CD4-positive, alpha-beta T cell (primary cell): ENCODE measurements at regions not wholly inside any gene's neighbourhood (a gene's known extent, or its start where the extent isn't known, plus 50 kb on each side); places are given as distances from the start of the nearest gene placed in this dataset.
A peak's percentile ranks its signal among the peaks of the same experiment; 100 is the strongest.

Source experiments
- ATAC-seq: fragments of 200-7000 bp; cut with Tn5 transposase; one replicate; pipeline ENCODE4 v1.10.0; 2022; ENCODE audit warnings: mild to moderate bottlenecking; ENCODE audit not compliant: poor library complexity
- CTCF ChIA-PET: fragments of 350-600 bp; sonication (Branson Sonifier 250); formaldehyde crosslinking; loops from one replicate; lab custom pipeline; 2021; ENCODE audit warnings: antibody characterized with exemption, inconsistent platforms; lab: Charles Lee
- POLR2A ChIA-PET: fragments of 350-600 bp; sonication (Branson Sonifier 250); formaldehyde crosslinking; loops from one replicate; lab custom pipeline; 2021; ENCODE audit warnings: antibody characterized with exemption, inconsistent platforms; lab: Charles Lee
- DNase-seq, 14 experiments: peaks; one replicate each; pipeline ENCODE4 v3.0.0-alpha.2; 2013 to 2020; ENCODE audit warnings: mixed read lengths in 2 of 14
- H3K27ac ChIP-seq, 2 donors: one replicate each; pipeline versions ENCODE4 v1.5.1 to v1.7.0; 2013; ENCODE audit warnings: low read length in 2 of 2, low read depth in 1 of 2, mild to moderate bottlenecking in 1 of 2
- H3K27me3 ChIP-seq, 2 experiments: 1 replicate in 1 of 2; 2 replicates in 1 of 2; pipeline versions ENCODE4 v1.6.1 to v1.7.0; 2013; ENCODE audit warnings: low read length in 2 of 2, control low read depth in 1 of 2, mild to moderate bottlenecking in 1 of 2, moderate library complexity in 1 of 2; ENCODE audit not compliant: insufficient read depth in 2 of 2, control insufficient read depth in 1 of 2
- H3K36me3 ChIP-seq: one replicate; pipeline ENCODE4 v1.6.1; 2013; ENCODE audit warnings: low read length, control low read depth; ENCODE audit not compliant: insufficient read depth
- H3K4me1 ChIP-seq: one replicate; pipeline ENCODE4 v1.6.1; 2013; ENCODE audit warnings: low read length, control low read depth; ENCODE audit not compliant: insufficient read depth
- H3K4me3 ChIP-seq: one replicate; pipeline ENCODE4 v1.5.1; 2013; ENCODE audit warnings: mild to moderate bottlenecking, low read length, moderate library complexity
- H3K9me3 ChIP-seq, 2 experiments: 1 replicate in 1 of 2; 2 replicates in 1 of 2; pipeline versions ENCODE4 v1.6.1 to v1.7.0; 2013; ENCODE audit warnings: low read length in 2 of 2, mild to moderate bottlenecking in 2 of 2, control low read depth in 1 of 2, moderate library complexity in 1 of 2; ENCODE audit not compliant: control insufficient read depth in 1 of 2, insufficient read depth in 1 of 2
- H3K27ac Mint-ChIP-seq: one replicate; pipeline ENCODE4 v1.8.0; 2020; ENCODE audit warnings: mixed read lengths
- H3K27me3 Mint-ChIP-seq: one replicate; pipeline ENCODE4 v1.8.0; 2021; ENCODE audit warnings: mixed read lengths
- H3K36me3 Mint-ChIP-seq: one replicate; pipeline ENCODE4 v1.8.0; 2021; ENCODE audit warnings: low read depth, mixed read lengths
- H3K4me1 Mint-ChIP-seq: one replicate; pipeline ENCODE4 v1.8.0; 2021; ENCODE audit warnings: low read depth, mixed read lengths
- H3K4me3 Mint-ChIP-seq: one replicate; pipeline ENCODE4 v1.8.0; 2020; ENCODE audit warnings: mild to moderate bottlenecking, mixed read lengths
- H3K9me3 Mint-ChIP-seq: one replicate; pipeline ENCODE4 v1.8.0; 2020; ENCODE audit warnings: mixed read lengths
- CTCF ChIP-seq: fragments of 200-600 bp; IDR thresholded peaks from one replicate; pipeline ENCODE4 v1.8.0; 2022; ENCODE audit warnings: antibody characterized with exemption, mild to moderate bottlenecking
- intact Hi-C, 2 experiments: fragments of 100-400 bp; cut with DNase I in 1 of 2; cut with micrococcal nuclease in 1 of 2; formaldehyde crosslinking; loops; one replicate each; pipeline versions ENCODE4 v1.15.1 to v1.9.0; 2023 to 2025; cut with DNase I, micrococcal nuclease

GRCh38 chr1:199010492-199010891, 371.7 kb downstream of the PTPRC start:
- no peaks in the 10 kb centered on the region for H3K9me3 ChIP-seq
- no peak overlapping the region for H3K27ac ChIP-seq
- intact Hi-C loops, result no loop called here
- peaks cover 8% of the 10 kb centered on the region for H3K4me1 ChIP-seq
- ChIA-PET CTCF (interaction anchor here (0.7 kb wide), 2 partner anchors 16 to 1141 kb away, joined by 3 read pairs; no protein-coding TSS in a partner anchor), POLR2A (no interaction called here)
- peak in 4 of 14 experiments; percentile 3 to 41 (median 15) for DNase-seq
- Mint-ChIP-seq H3K4me1 (peaks cover 33% of the 10 kb centered on the region), H3K9me3 (no peaks in the 10 kb centered on the region), H3K27ac (no peak overlapping the region), H3K4me3 (no peak overlapping the region), H3K27me3 (no peaks in the 10 kb centered on the region), H3K36me3 (no peaks in the 10 kb centered on the region)
- TF ChIP-seq CTCF, result no peak
- H3K36me3 ChIP-seq, result no peaks in the 10 kb centered on the region
- no peak overlapping the region for H3K4me3 ChIP-seq
- H3K27me3 ChIP-seq, result no peaks in the 10 kb centered on the region
- no peak for ATAC-seq

GRCh38 chr1:199010933-199011332, 372.1 kb downstream of the PTPRC start:
- H3K27me3 Mint-ChIP-seq, result no peaks in the 10 kb centered on the region
- Histone ChIP-seq H3K27me3 (no peaks in the 10 kb centered on the region), H3K4me3 (no peak overlapping the region), H3K27ac (no peak overlapping the region), H3K9me3 (no peaks in the 10 kb centered on the region), H3K36me3 (no peaks in the 10 kb centered on the region), H3K4me1 (peaks cover 8% of the 10 kb centered on the region)
- no peak for TF ChIP-seq CTCF
- no peak for ATAC-seq
- intact Hi-C loops, result no loop called here
- H3K27ac Mint-ChIP-seq, result no peak overlapping the region
- H3K4me1 Mint-ChIP-seq, result peaks cover 33% of the 10 kb centered on the region
- CTCF ChIA-PET, result interaction anchor here (0.7 kb wide), 2 partner anchors 16 to 1142 kb away, joined by 3 read pairs; no protein-coding TSS in a partner anchor
- POLR2A ChIA-PET, result no interaction called here
- no peaks in the 10 kb centered on the region for H3K36me3 Mint-ChIP-seq
- H3K4me3 Mint-ChIP-seq, result no peak overlapping the region
- H3K9me3 Mint-ChIP-seq, result no peaks in the 10 kb centered on the region
- no peak for DNase-seq

- intact Hi-C loops, result no loop called here
- Mint-ChIP-seq H3K27ac (no peak overlapping the region), H3K4me3 (no peak overlapping the region), H3K9me3 (no peaks in the 10 kb centered on the region), H3K36me3 (no peaks in the 10 kb centered on the region), H3K4me1 (peaks cover 12% of the 10 kb centered on the region), H3K27me3 (no peaks in the 10 kb centered on the region)
- Histone ChIP-seq H3K4me1 (no peaks in the 10 kb centered on the region), H3K36me3 (no peaks in the 10 kb centered on the region), H3K4me3 (no peak overlapping the region), H3K27ac (no peak overlapping the region), H3K9me3 (no peaks in the 10 kb centered on the region), H3K27me3 (no peaks in the 10 kb centered on the region)
- POLR2A ChIA-PET, result no interaction called here
- DNase-seq (no peak), ATAC-seq (no peak)
- no peak for TF ChIP-seq CTCF
- CTCF ChIA-PET, result no interaction called here
Measured at GRCh38 chr1:199015799-199016198, 377.0 kb downstream of the PTPRC start.
